HepG2 (cell line): ENCODE measurements at regions not wholly inside any gene's neighbourhood (a gene's known extent, or its start where the extent isn't known, plus 50 kb on each side); places are given as distances from the start of the nearest gene placed in this dataset.

Source experiments
- ATAC-seq: fragments of 200-7000 bp; cut with Tn5 transposase; 3 replicates; pipeline ENCODE4 v1.9.1; 2020; ENCODE audit warnings: mild to moderate bottlenecking, moderate library complexity
- BruUV-seq: library from RNA; stranded (reverse); fragments of 400-500 nt; replicated peaks from 2 replicates; lab custom pipeline; 2021; lab: Mats Ljungman, UMichigan
- CTCF ChIA-PET: fragments of 300-600 bp; formaldehyde crosslinking; extraction: SDS; loops from one replicate; lab custom pipeline; 2021; ENCODE audit warnings: low total read pairs, inconsistent platforms, low intra/inter-chr PET ratio; lab: Yijun Ruan, JAX
- POLR2A ChIA-PET: fragments of 350-600 bp; sonication (Branson Sonifier 250); formaldehyde crosslinking; loops from one replicate; lab custom pipeline; 2020; ENCODE audit warnings: antibody characterized with exemption, inconsistent platforms; lab: Yijun Ruan, JAX
- DNase-seq: peaks from one replicate; pipeline ENCODE4 v3.0.0-alpha.2; 2015; ENCODE audit warnings: low spot score
- FAIRE-seq: peaks from 3 replicates; lab custom pipeline; 2011; peaks lifted over from hg19 to GRCh38; lab: Jason Lieb, UNC
- H2AFZ ChIP-seq: one replicate; pipeline ENCODE4 v1.6.1; 2011; ENCODE audit warnings: low read length, inconsistent platforms
- H3K27ac ChIP-seq: fragments of 300-600 bp; 3 replicates; pipeline ENCODE4 v1.8.0; 2011; ENCODE audit warnings: mixed run types, mild to moderate bottlenecking, mixed read lengths, low read length, inconsistent platforms; ENCODE audit not compliant: insufficient read depth; ENCODE audit errors: extremely low read length
- H3K27me3 ChIP-seq, 2 experiments: fragments of 200-600 bp in 1 of 2; 2 replicates in 1 of 2; 3 replicates in 1 of 2; pipeline versions ENCODE4 v1.6.0 to v1.8.0; 2011; ENCODE audit warnings: low read length in 2 of 2, mild to moderate bottlenecking in 2 of 2, moderate library complexity in 2 of 2, inconsistent platforms in 1 of 2; ENCODE audit not compliant: insufficient read depth in 2 of 2, control insufficient read depth in 1 of 2
- H3K36me3 ChIP-seq, 2 experiments: fragments of 200-600 bp in 1 of 2; replicated peaks in 1 of 2; 2 replicates in 1 of 2; 3 replicates in 1 of 2; pipeline versions ENCODE4 v1.5.1 to v1.8.0; 2011; ENCODE audit warnings: low read length in 2 of 2, inconsistent platforms in 1 of 2; ENCODE audit not compliant: insufficient read depth in 2 of 2, control insufficient read depth in 1 of 2
- H3K4me1 ChIP-seq: 2 replicates; pipeline ENCODE4 v1.5.1; 2012; ENCODE audit warnings: low read length, inconsistent platforms; ENCODE audit not compliant: insufficient read depth
- H3K4me2 ChIP-seq: 2 replicates; pipeline ENCODE4 v1.6.0; 2011; ENCODE audit warnings: low read depth, low read length, inconsistent platforms
- H3K4me3 ChIP-seq, 3 experiments: fragments of 200-600 bp in 1 of 3; sonication (generic), shearing (Covaris generic) in 1 of 3; replicated peaks in 1 of 3; 2 replicates each; pipeline ENCODE4 v1.5.1; 2011 to 2016; ENCODE audit warnings: low read length in 3 of 3, inconsistent platforms in 2 of 3, low read depth in 2 of 3, mild to moderate bottlenecking in 2 of 3, control low read depth in 1 of 3, mixed read lengths in 1 of 3; ENCODE audit not compliant: insufficient read depth in 1 of 3
- H3K79me2 ChIP-seq: one replicate; pipeline ENCODE4 v1.6.1; 2011; ENCODE audit warnings: low read length, inconsistent platforms; ENCODE audit not compliant: insufficient read depth
- H3K9ac ChIP-seq: 2 replicates; pipeline ENCODE4 v1.6.0; 2011; ENCODE audit warnings: mild to moderate bottlenecking, low read depth, low read length, inconsistent platforms; ENCODE audit not compliant: insufficient read depth
- H3K9me3 ChIP-seq: 2 replicates; pipeline ENCODE4 v1.5.1; 2012; ENCODE audit warnings: mild to moderate bottlenecking, low read length
- H4K20me1 ChIP-seq: 2 replicates; pipeline ENCODE4 v1.6.0; 2011; ENCODE audit warnings: inconsistent platforms, mild to moderate bottlenecking, low read length, moderate library complexity; ENCODE audit not compliant: insufficient read depth
- ARID2 ChIP-seq: sonication (generic); formaldehyde crosslinking; IDR thresholded peaks from 2 replicates; pipeline ENCODE4 v1.8.1; 2022; ENCODE audit warnings: mild to moderate bottlenecking, missing genetic modification reagents, borderline replicate concordance
- FOXO1 ChIP-seq: sonication (generic); formaldehyde crosslinking; IDR thresholded peaks from 2 replicates; pipeline ENCODE4 v1.4.0; 2020; ENCODE audit warnings: missing genetic modification reagents
- KMT2B ChIP-seq: IDR thresholded peaks from 2 replicates; pipeline ENCODE4 v1.6.1; 2016; ENCODE audit warnings: missing genetic modification reagents, missing compliant biosample characterization
- NR2F1 ChIP-seq, 2 experiments: fragments of 450-650 bp in 1 of 2; formaldehyde crosslinking in 1 of 2; IDR thresholded peaks; 2 replicates each; pipeline versions ENCODE4 v1.5.0 to v1.6.1; 2016 to 2020; ENCODE audit warnings: mild to moderate bottlenecking in 1 of 2, missing compliant biosample characterization in 1 of 2, missing genetic modification reagents in 1 of 2, moderate library complexity in 1 of 2
- NR3C1 ChIP-seq: sonication (generic); formaldehyde crosslinking; IDR thresholded peaks from 2 replicates; pipeline ENCODE4 v1.4.0; 2020; ENCODE audit warnings: missing genetic modification reagents
- TAF15 ChIP-seq: fragments of 200-400 bp; formaldehyde crosslinking; IDR thresholded peaks from one replicate; pipeline ENCODE4 v1.6.1; 2018; ENCODE audit warnings: mild to moderate bottlenecking, low read depth, low read length; ENCODE audit not compliant: poor library complexity, severe bottlenecking
- ZFP1 ChIP-seq: IDR thresholded peaks from 2 replicates; pipeline ENCODE4 v1.6.1; 2016
- ZFP36L1 ChIP-seq: sonication (generic); formaldehyde crosslinking; IDR thresholded peaks from 2 replicates; pipeline ENCODE4 v1.8.0; 2022; ENCODE audit warnings: mild to moderate bottlenecking, missing genetic modification reagents, moderate library complexity
- ZKSCAN8 ChIP-seq: IDR thresholded peaks from 2 replicates; pipeline ENCODE4 v1.6.1; 2016; ENCODE audit warnings: borderline replicate concordance, missing genetic modification reagents, missing compliant biosample characterization
- ZNF484 ChIP-seq: sonication (generic); formaldehyde crosslinking; IDR thresholded peaks from 2 replicates; pipeline ENCODE4 v1.5.1; 2020; ENCODE audit warnings: mild to moderate bottlenecking, low read depth, missing genetic modification reagents, borderline replicate concordance
- ZNF614 ChIP-seq: IDR thresholded peaks from 2 replicates; pipeline ENCODE4 v1.6.1; 2018; ENCODE audit warnings: missing biosample characterization, missing genetic modification reagents, inconsistent platforms, borderline replicate concordance
- ZNF83 ChIP-seq: sonication (generic); formaldehyde crosslinking; IDR thresholded peaks from 2 replicates; pipeline ENCODE4 v1.4.0; 2020; ENCODE audit warnings: missing genetic modification reagents, mild to moderate bottlenecking, borderline replicate concordance
- WGBS: methylation state at CpG from one replicate; pipeline ENCODE4 v1.1.6; 2017; ENCODE audit warnings: low lambda C conversion rate; 5-methylcytosine and 5-hydroxymethylcytosine counted together
- in situ Hi-C: cut with HindIII; loops from 2 replicates; pipeline ENCODE4 v1.10.0; 2017; ENCODE audit warnings: low pct_unique_long_range_greater_than_20kb; ENCODE audit not compliant: extremely low pct_ligation_motif_present
- intact Hi-C: fragments of 100-400 bp; cut with micrococcal nuclease; formaldehyde crosslinking; loops from one replicate; pipeline ENCODE4 v1.10.0; 2022; ENCODE audit not compliant: unreplicated experiment
- TF ChIP-seq, protein P1 (sequence below): sonication (generic); formaldehyde crosslinking; IDR thresholded peaks from 2 replicates; pipeline ENCODE4 v1.8.0; 2022; ENCODE audit warnings: mild to moderate bottlenecking, missing genetic modification reagents; ENCODE audit not compliant: insufficient replicate concordance
- TF ChIP-seq, protein P2 (sequence below): sonication (generic); formaldehyde crosslinking; IDR thresholded peaks from 2 replicates; pipeline ENCODE4 v1.8.0; 2022; ENCODE audit warnings: low read depth, missing genetic modification reagents
- TF ChIP-seq, protein P3 (sequence below): sonication (generic); formaldehyde crosslinking; IDR thresholded peaks from 2 replicates; pipeline ENCODE4 v1.4.0; 2020; ENCODE audit warnings: mild to moderate bottlenecking, missing genetic modification reagents

DNA sequence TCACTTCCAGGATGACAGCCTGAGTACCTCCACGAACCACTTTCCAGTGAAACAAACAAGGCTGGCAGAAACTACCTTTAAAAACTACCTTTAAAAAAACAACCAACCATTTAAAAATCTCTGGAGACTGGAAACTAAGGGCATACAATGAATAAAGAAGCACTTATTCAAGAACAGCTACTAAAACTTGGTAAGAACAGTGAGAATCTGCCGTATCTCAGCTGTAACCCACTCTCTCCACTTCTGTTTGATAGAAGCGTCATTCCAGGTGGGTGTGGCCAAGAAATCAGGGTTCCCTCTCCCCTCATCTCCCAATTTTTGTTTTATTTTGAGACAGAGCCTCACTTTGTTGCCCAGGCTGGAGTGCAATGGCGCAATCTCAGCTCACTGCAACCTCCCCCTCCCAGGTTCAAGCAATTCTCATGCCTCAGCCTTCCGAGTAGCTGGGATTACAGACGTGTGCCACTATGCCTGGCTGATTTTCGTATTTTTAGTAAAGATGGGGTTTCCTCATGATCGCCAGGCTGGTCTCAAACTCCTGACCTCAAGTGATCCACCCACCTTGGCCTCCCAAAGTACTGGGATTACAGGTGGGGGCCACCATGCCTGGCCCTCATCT lies 158.8 kb upstream of the CHST15 start:
- no TSS peak for BruUV-seq
- TF ChIP-seq ZFP1 (CRISPR knock-in tag) = no peak
- no peak for TF ChIP-seq ZNF614 (CRISPR knock-in tag)
- TF ChIP-seq ARID2 (CRISPR knock-in tag) = no peak
- no peak for TF ChIP-seq ZNF83 (CRISPR knock-in tag)
- TF ChIP-seq, protein P1, sequence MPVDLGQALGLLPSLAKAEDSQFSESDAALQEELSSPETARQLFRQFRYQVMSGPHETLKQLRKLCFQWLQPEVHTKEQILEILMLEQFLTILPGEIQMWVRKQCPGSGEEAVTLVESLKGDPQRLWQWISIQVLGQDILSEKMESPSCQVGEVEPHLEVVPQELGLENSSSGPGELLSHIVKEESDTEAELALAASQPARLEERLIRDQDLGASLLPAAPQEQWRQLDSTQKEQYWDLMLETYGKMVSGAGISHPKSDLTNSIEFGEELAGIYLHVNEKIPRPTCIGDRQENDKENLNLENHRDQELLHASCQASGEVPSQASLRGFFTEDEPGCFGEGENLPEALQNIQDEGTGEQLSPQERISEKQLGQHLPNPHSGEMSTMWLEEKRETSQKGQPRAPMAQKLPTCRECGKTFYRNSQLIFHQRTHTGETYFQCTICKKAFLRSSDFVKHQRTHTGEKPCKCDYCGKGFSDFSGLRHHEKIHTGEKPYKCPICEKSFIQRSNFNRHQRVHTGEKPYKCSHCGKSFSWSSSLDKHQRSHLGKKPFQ = no peak
- TF ChIP-seq KMT2B (CRISPR knock-in tag) = no peak
- TF ChIP-seq TAF15 = no peak
- TF ChIP-seq NR3C1 = no peak
- TF ChIP-seq NR2F1 (CRISPR knock-in tag; IDR thresholded peaks at IDR 0.05) = no peak
- TF ChIP-seq FOXO1 (CRISPR knock-in tag) = no peak
- TF ChIP-seq ZKSCAN8 = no peak
- no peak for TF ChIP-seq ZFP36L1 (CRISPR knock-in tag)
- TF ChIP-seq, protein P2, sequence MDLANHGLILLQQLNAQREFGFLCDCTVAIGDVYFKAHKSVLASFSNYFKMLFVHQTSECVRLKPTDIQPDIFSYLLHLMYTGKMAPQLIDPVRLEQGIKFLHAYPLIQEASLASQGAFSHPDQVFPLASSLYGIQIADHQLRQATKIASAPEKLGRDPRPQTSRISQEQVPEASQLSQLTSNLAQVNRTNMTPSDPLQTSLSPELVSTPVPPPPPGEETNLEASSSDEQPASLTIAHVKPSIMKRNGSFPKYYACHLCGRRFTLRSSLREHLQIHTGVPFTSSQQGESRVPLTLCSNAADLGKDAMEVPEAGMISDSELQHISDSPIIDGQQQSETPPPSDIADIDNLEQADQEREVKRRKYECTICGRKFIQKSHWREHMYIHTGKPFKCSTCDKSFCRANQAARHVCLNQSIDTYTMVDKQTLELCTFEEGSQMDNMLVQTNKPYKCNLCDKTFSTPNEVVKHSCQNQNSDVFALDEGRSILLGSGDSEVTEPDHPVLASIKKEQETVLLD (CRISPR knock-in tag) = no peak
- TF ChIP-seq, protein P3, sequence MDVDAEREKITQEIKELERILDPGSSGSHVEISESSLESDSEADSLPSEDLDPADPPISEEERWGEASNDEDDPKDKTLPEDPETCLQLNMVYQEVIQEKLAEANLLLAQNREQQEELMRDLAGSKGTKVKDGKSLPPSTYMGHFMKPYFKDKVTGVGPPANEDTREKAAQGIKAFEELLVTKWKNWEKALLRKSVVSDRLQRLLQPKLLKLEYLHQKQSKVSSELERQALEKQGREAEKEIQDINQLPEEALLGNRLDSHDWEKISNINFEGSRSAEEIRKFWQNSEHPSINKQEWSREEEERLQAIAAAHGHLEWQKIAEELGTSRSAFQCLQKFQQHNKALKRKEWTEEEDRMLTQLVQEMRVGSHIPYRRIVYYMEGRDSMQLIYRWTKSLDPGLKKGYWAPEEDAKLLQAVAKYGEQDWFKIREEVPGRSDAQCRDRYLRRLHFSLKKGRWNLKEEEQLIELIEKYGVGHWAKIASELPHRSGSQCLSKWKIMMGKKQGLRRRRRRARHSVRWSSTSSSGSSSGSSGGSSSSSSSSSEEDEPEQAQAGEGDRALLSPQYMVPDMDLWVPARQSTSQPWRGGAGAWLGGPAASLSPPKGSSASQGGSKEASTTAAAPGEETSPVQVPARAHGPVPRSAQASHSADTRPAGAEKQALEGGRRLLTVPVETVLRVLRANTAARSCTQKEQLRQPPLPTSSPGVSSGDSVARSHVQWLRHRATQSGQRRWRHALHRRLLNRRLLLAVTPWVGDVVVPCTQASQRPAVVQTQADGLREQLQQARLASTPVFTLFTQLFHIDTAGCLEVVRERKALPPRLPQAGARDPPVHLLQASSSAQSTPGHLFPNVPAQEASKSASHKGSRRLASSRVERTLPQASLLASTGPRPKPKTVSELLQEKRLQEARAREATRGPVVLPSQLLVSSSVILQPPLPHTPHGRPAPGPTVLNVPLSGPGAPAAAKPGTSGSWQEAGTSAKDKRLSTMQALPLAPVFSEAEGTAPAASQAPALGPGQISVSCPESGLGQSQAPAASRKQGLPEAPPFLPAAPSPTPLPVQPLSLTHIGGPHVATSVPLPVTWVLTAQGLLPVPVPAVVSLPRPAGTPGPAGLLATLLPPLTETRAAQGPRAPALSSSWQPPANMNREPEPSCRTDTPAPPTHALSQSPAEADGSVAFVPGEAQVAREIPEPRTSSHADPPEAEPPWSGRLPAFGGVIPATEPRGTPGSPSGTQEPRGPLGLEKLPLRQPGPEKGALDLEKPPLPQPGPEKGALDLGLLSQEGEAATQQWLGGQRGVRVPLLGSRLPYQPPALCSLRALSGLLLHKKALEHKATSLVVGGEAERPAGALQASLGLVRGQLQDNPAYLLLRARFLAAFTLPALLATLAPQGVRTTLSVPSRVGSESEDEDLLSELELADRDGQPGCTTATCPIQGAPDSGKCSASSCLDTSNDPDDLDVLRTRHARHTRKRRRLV = no peak
- no peak for TF ChIP-seq ZNF484

More for the DNA sequence above, 158.8 kb upstream of the CHST15 start:
- ATAC-seq (no peak), DNase-seq (no peak), FAIRE-seq (no peak)
- Histone ChIP-seq H4K20me1 (no peaks in the 10 kb centered on the region), H3K9ac (no peak overlapping the region), H3K27ac (no peak overlapping the region), H3K36me3 (no peaks in the 10 kb centered on the region), H3K27me3 (peaks cover 1 to 29% of the 10 kb centered on the region in 2 experiments; a peak in 3 of 5 replicates), H3K79me2 (no peaks in the 10 kb centered on the region), H3K9me3 (no peaks in the 10 kb centered on the region), H3K4me2 (no peak overlapping the region), H3K4me1 (peaks cover 8% of the 10 kb centered on the region; the same call in 1 of the 2 replicates), H2AFZ (no peak overlapping the region), H3K4me3 (no peak overlapping the region)
- CTCF ChIA-PET = no interaction called here
- POLR2A ChIA-PET = no interaction called here
- intact Hi-C loops = loop anchor here (10.0 kb wide), 1 partner anchor 257 kb away; no protein-coding TSS in a partner anchor
- 10% methylated on average over 8 of the region's 8 CpGs for WGBS
- in situ Hi-C loops = loop anchor here (25.0 kb wide), 1 partner anchor 265 kb away; no protein-coding TSS in a partner anchor
